ENCODE measurements at regions not wholly inside any gene's neighbourhood (a gene's known extent, or its start where the extent isn't known, plus 50 kb on each side); places are given as distances from the start of the nearest gene placed in this dataset.

- TF ChIP-seq CTCF (IDR thresholded peaks at IDR 0.05; ENCODE audit: insufficient read depth, low read length, poor library complexity, severe bottlenecking), result no peak
- no peak for TF ChIP-seq EZH2phosphoT487 (conservative IDR thresholded peaks at IDR 0.05; ENCODE audit: low read length)
- Histone ChIP-seq H3K9ac (ENCODE audit: low read length) (no peak overlapping the region), H3K4me2 (ENCODE audit: low read depth, low read length, poor library complexity, severe bottlenecking) (no peak overlapping the region), H3K9me3 (ENCODE audit: insufficient read depth, low read length) (no peaks in the 10 kb centered on the region), H3K36me3 (ENCODE audit: low read length) (no peaks in the 10 kb centered on the region), H3F3A (ENCODE audit: insufficient read depth) (no peaks in the 10 kb centered on the region), H3K27me3 (ENCODE audit: low read length) (no peaks in the 10 kb centered on the region), H3K4me3 (ENCODE audit: insufficient read depth, low read length, poor library complexity, severe bottlenecking) (no peak overlapping the region), H3K27ac (ENCODE audit: low read depth, low read length) (no peak overlapping the region), H2AFZ (ENCODE audit: low read depth, low read length, severe bottlenecking) (no peak overlapping the region), H3K79me2 (ENCODE audit: insufficient read depth, low read length) (no peaks in the 10 kb centered on the region), H3K9me2 (replicated peaks; ENCODE audit: insufficient read depth, low read length) (no peaks in the 10 kb centered on the region), H4K20me1 (ENCODE audit: low read depth, low read length) (no peaks in the 10 kb centered on the region)
These were observed 442.6 kb upstream of the LRATD1 start for GRCh38 chr2:14189929-14190328.

GRCh38 chr2:14194233-14194632 lies 438.3 kb upstream of the LRATD1 start:
- no peaks in the 10 kb centered on the region for H3K36me3 ChIP-seq (ENCODE audit: low read length)
- no peaks in the 10 kb centered on the region for H3K9me2 ChIP-seq (replicated peaks; ENCODE audit: insufficient read depth, low read length)
- no peaks in the 10 kb centered on the region for H4K20me1 ChIP-seq (ENCODE audit: low read depth, low read length)
- H3K27ac ChIP-seq (ENCODE audit: low read depth, low read length), result no peak overlapping the region
- no peaks in the 10 kb centered on the region for H3K27me3 ChIP-seq (ENCODE audit: low read length)
- H3K79me2 ChIP-seq (ENCODE audit: insufficient read depth, low read length), result no peaks in the 10 kb centered on the region
- no peak overlapping the region for H3K4me3 ChIP-seq (ENCODE audit: insufficient read depth, low read length, poor library complexity, severe bottlenecking)
- no peak for TF ChIP-seq CTCF (IDR thresholded peaks at IDR 0.05; ENCODE audit: insufficient read depth, low read length, poor library complexity, severe bottlenecking)
- no peak for TF ChIP-seq EZH2phosphoT487 (conservative IDR thresholded peaks at IDR 0.05; ENCODE audit: low read length)
- no peak overlapping the region for H3K9ac ChIP-seq (ENCODE audit: low read length)
- no peaks in the 10 kb centered on the region for H3K9me3 ChIP-seq (ENCODE audit: insufficient read depth, low read length)
- H2AFZ ChIP-seq (ENCODE audit: low read depth, low read length, severe bottlenecking), result no peak overlapping the region
- no peaks in the 10 kb centered on the region for H3F3A ChIP-seq (ENCODE audit: insufficient read depth)
- H3K4me2 ChIP-seq (ENCODE audit: low read depth, low read length, poor library complexity, severe bottlenecking), result no peak overlapping the region

GRCh38 chr2:14197293-14197692 lies 435.2 kb upstream of the LRATD1 start:
- TF ChIP-seq EZH2phosphoT487 (conservative IDR thresholded peaks at IDR 0.05; ENCODE audit: low read length) (no peak), CTCF (IDR thresholded peaks at IDR 0.05; ENCODE audit: insufficient read depth, low read length, poor library complexity, severe bottlenecking) (no peak)
- no peaks in the 10 kb centered on the region for H3K79me2 ChIP-seq (ENCODE audit: insufficient read depth, low read length)
- H3K27ac ChIP-seq (ENCODE audit: low read depth, low read length), result no peak overlapping the region
- H3K4me2 ChIP-seq (ENCODE audit: low read depth, low read length, poor library complexity, severe bottlenecking), result no peak overlapping the region
- H3K9me3 ChIP-seq (ENCODE audit: insufficient read depth, low read length), result no peaks in the 10 kb centered on the region
- H3F3A ChIP-seq (ENCODE audit: insufficient read depth), result no peaks in the 10 kb centered on the region
- no peaks in the 10 kb centered on the region for H4K20me1 ChIP-seq (ENCODE audit: low read depth, low read length)
- no peak overlapping the region for H2AFZ ChIP-seq (ENCODE audit: low read depth, low read length, severe bottlenecking)
- H3K36me3 ChIP-seq (ENCODE audit: low read length), result no peaks in the 10 kb centered on the region
- no peaks in the 10 kb centered on the region for H3K9me2 ChIP-seq (replicated peaks; ENCODE audit: insufficient read depth, low read length)
- H3K27me3 ChIP-seq (ENCODE audit: low read length), result no peaks in the 10 kb centered on the region
- no peak overlapping the region for H3K9ac ChIP-seq (ENCODE audit: low read length)
- no peak overlapping the region for H3K4me3 ChIP-seq (ENCODE audit: insufficient read depth, low read length, poor library complexity, severe bottlenecking)

- Histone ChIP-seq H4K20me1 (ENCODE audit: low read depth, low read length) (no peaks in the 10 kb centered on the region), H3K4me2 (ENCODE audit: low read depth, low read length, poor library complexity, severe bottlenecking) (no peak overlapping the region), H3K27me3 (ENCODE audit: low read length) (no peaks in the 10 kb centered on the region), H3K79me2 (ENCODE audit: insufficient read depth, low read length) (no peaks in the 10 kb centered on the region), H3K36me3 (ENCODE audit: low read length) (no peaks in the 10 kb centered on the region), H3K9me2 (replicated peaks; ENCODE audit: insufficient read depth, low read length) (no peaks in the 10 kb centered on the region), H3K4me3 (ENCODE audit: insufficient read depth, low read length, poor library complexity, severe bottlenecking) (no peak overlapping the region), H3F3A (ENCODE audit: insufficient read depth) (no peaks in the 10 kb centered on the region), H3K27ac (ENCODE audit: low read depth, low read length) (no peak overlapping the region), H2AFZ (ENCODE audit: low read depth, low read length, severe bottlenecking) (no peak overlapping the region), H3K9me3 (ENCODE audit: insufficient read depth, low read length) (no peaks in the 10 kb centered on the region), H3K9ac (ENCODE audit: low read length) (no peak overlapping the region)
- TF ChIP-seq CTCF (IDR thresholded peaks at IDR 0.05; ENCODE audit: insufficient read depth, low read length, poor library complexity, severe bottlenecking) (no peak), EZH2phosphoT487 (conservative IDR thresholded peaks at IDR 0.05; ENCODE audit: low read length) (no peak)
These were observed 433.5 kb upstream of the LRATD1 start for GRCh38 chr2:14199040-14199439.
